Neural cell (in vitro differentiated cells): ENCODE measurements at regions not wholly inside any gene's neighbourhood (a gene's known extent, or its start where the extent isn't known, plus 50 kb on each side); places are given as distances from the start of the nearest gene placed in this dataset.

Experiments
- H2AFZ ChIP-seq: fragments of 200-600, 300-800 bp; sonication (generic), shearing (Covaris generic); 2 replicates; pipeline ENCODE4 v1.6.0; 2014; ENCODE audit warnings: low read depth, mild to moderate bottlenecking, antibody characterized with exemption, low read length, moderate library complexity
- H3F3A ChIP-seq: fragments of 200-600 bp; shearing (Covaris generic); 2 replicates; pipeline ENCODE4 v1.6.1; 2016; ENCODE audit warnings: mild to moderate bottlenecking, moderate library complexity, mixed read lengths, antibody characterized with exemption, low read length; ENCODE audit not compliant: insufficient read depth, poor library complexity, severe bottlenecking
- H3K27ac ChIP-seq: fragments of 200-600, 300-800 bp; sonication (generic), shearing (Covaris generic); 2 replicates; pipeline ENCODE4 v1.5.1; 2014; ENCODE audit warnings: mild to moderate bottlenecking, low read length, moderate library complexity
- H3K27me3 ChIP-seq: fragments of 300-800, 200-600 bp; sonication (generic), shearing (Covaris generic); 2 replicates; pipeline ENCODE4 v1.6.0; 2014; ENCODE audit warnings: mild to moderate bottlenecking, low read depth, low read length, moderate library complexity; ENCODE audit not compliant: insufficient read depth
- H3K36me3 ChIP-seq: fragments of 300-800, 200-600 bp; sonication (generic), shearing (Covaris generic); 2 replicates; pipeline ENCODE4 v1.5.1; 2014; ENCODE audit warnings: mild to moderate bottlenecking, antibody characterized with exemption, low read length, moderate library complexity; ENCODE audit not compliant: insufficient read depth
- H3K4me2 ChIP-seq: fragments of 300-800, 200-600 bp; sonication (generic), shearing (Covaris generic); 2 replicates; pipeline ENCODE4 v1.6.0; 2014; ENCODE audit warnings: mild to moderate bottlenecking, low read length
- H3K4me3 ChIP-seq: fragments of 300-800, 200-600 bp; sonication (generic), shearing (Covaris generic); 2 replicates; pipeline ENCODE4 v1.5.1; 2014; ENCODE audit warnings: mild to moderate bottlenecking, low read length, moderate library complexity
- H3K79me2 ChIP-seq: fragments of 200-600 bp; shearing (Covaris generic); replicated peaks from 2 replicates; pipeline ENCODE4 v1.6.0; 2014; ENCODE audit warnings: mild to moderate bottlenecking, low read length, moderate library complexity; ENCODE audit not compliant: insufficient read depth
- H3K9ac ChIP-seq: fragments of 300-800, 200-600 bp; sonication (generic), shearing (Covaris generic); 2 replicates; pipeline ENCODE4 v1.6.1; 2016; ENCODE audit warnings: mild to moderate bottlenecking, low read length, mixed read lengths
- H3K9me2 ChIP-seq: fragments of 200-600 bp; shearing (Covaris generic); 2 replicates; pipeline ENCODE4 v1.6.1; 2016; ENCODE audit warnings: mild to moderate bottlenecking, low read length, mixed read lengths; ENCODE audit not compliant: insufficient read depth
- H3K9me3 ChIP-seq: fragments of 200-600, 300-800 bp; sonication (generic), shearing (Covaris generic); 2 replicates; pipeline ENCODE4 v1.6.1; 2016; ENCODE audit warnings: mild to moderate bottlenecking, mixed run types, low read length, moderate library complexity, mixed read lengths
- H4K20me1 ChIP-seq: fragments of 200-600 bp; shearing (Covaris generic); 2 replicates; pipeline ENCODE4 v1.6.1; 2016; ENCODE audit warnings: mild to moderate bottlenecking, mixed run types; ENCODE audit not compliant: insufficient read depth
- EP300 ChIP-seq: fragments of 450-650 bp; conservative IDR thresholded peaks from 2 replicates; pipeline ENCODE4 v1.6.1; 2014; ENCODE audit warnings: antibody characterized with exemption, mild to moderate bottlenecking, moderate library complexity; ENCODE audit not compliant: poor library complexity, severe bottlenecking
- EZH2 ChIP-seq: fragments of 200-600, 300-800 bp; shearing (Covaris generic), sonication (generic); IDR thresholded peaks from 2 replicates; pipeline ENCODE4 v1.6.1; 2014; ENCODE audit warnings: antibody characterized with exemption, low read length, borderline replicate concordance, mild to moderate bottlenecking; ENCODE audit not compliant: insufficient read depth, poor library complexity, severe bottlenecking
- MXI1 ChIP-seq: fragments of 450-650 bp; conservative IDR thresholded peaks from 2 replicates; pipeline ENCODE4 v1.6.1; 2014; ENCODE audit warnings: antibody characterized with exemption, mild to moderate bottlenecking; ENCODE audit not compliant: poor library complexity, severe bottlenecking
- POLR2AphosphoS5 ChIP-seq: IDR thresholded peaks from 2 replicates; pipeline ENCODE4 v1.6.1; 2012
- RAD21 ChIP-seq: fragments of 450-650 bp; conservative IDR thresholded peaks from 2 replicates; pipeline ENCODE4 v1.6.1; 2014; ENCODE audit warnings: antibody characterized with exemption, mild to moderate bottlenecking, moderate library complexity
- SMC3 ChIP-seq: fragments of 450-650 bp; conservative IDR thresholded peaks from 2 replicates; pipeline ENCODE4 v1.6.1; 2014; ENCODE audit warnings: antibody characterized with exemption, mild to moderate bottlenecking, moderate library complexity; ENCODE audit not compliant: poor library complexity
- TAF1 ChIP-seq: IDR thresholded peaks from 2 replicates; pipeline ENCODE4 v1.6.1; 2012; ENCODE audit warnings: low read depth
- TF ChIP-seq, protein P1 (sequence below): IDR thresholded peaks from 2 replicates; pipeline ENCODE4 v1.6.1; 2012; ENCODE audit warnings: borderline replicate concordance
- TF ChIP-seq, protein P2 (sequence below): fragments of 450-650 bp; IDR thresholded peaks from 2 replicates; pipeline ENCODE4 v1.5.1; 2014; ENCODE audit warnings: antibody characterized with exemption, mild to moderate bottlenecking, moderate library complexity; ENCODE audit not compliant: poor library complexity, severe bottlenecking

GRCh38 chr6:71220466-71220865 lies 68.1 kb upstream of the OGFRL1 start:
- H3K4me2 ChIP-seq: no peak overlapping the region
- H3F3A ChIP-seq: no peaks in the 10 kb centered on the region
- H3K36me3 ChIP-seq: no peaks in the 10 kb centered on the region
- TF ChIP-seq MXI1: no peak
- TF ChIP-seq POLR2AphosphoS5: no peak
- TF ChIP-seq TAF1: no peak
- TF ChIP-seq SMC3: no peak
- TF ChIP-seq RAD21: no peak
- TF ChIP-seq, protein P1, sequence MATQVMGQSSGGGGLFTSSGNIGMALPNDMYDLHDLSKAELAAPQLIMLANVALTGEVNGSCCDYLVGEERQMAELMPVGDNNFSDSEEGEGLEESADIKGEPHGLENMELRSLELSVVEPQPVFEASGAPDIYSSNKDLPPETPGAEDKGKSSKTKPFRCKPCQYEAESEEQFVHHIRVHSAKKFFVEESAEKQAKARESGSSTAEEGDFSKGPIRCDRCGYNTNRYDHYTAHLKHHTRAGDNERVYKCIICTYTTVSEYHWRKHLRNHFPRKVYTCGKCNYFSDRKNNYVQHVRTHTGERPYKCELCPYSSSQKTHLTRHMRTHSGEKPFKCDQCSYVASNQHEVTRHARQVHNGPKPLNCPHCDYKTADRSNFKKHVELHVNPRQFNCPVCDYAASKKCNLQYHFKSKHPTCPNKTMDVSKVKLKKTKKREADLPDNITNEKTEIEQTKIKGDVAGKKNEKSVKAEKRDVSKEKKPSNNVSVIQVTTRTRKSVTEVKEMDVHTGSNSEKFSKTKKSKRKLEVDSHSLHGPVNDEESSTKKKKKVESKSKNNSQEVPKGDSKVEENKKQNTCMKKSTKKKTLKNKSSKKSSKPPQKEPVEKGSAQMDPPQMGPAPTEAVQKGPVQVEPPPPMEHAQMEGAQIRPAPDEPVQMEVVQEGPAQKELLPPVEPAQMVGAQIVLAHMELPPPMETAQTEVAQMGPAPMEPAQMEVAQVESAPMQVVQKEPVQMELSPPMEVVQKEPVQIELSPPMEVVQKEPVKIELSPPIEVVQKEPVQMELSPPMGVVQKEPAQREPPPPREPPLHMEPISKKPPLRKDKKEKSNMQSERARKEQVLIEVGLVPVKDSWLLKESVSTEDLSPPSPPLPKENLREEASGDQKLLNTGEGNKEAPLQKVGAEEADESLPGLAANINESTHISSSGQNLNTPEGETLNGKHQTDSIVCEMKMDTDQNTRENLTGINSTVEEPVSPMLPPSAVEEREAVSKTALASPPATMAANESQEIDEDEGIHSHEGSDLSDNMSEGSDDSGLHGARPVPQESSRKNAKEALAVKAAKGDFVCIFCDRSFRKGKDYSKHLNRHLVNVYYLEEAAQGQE: no peak
- no peak for TF ChIP-seq EZH2
- no peak for TF ChIP-seq EP300
- TF ChIP-seq, protein P2, sequence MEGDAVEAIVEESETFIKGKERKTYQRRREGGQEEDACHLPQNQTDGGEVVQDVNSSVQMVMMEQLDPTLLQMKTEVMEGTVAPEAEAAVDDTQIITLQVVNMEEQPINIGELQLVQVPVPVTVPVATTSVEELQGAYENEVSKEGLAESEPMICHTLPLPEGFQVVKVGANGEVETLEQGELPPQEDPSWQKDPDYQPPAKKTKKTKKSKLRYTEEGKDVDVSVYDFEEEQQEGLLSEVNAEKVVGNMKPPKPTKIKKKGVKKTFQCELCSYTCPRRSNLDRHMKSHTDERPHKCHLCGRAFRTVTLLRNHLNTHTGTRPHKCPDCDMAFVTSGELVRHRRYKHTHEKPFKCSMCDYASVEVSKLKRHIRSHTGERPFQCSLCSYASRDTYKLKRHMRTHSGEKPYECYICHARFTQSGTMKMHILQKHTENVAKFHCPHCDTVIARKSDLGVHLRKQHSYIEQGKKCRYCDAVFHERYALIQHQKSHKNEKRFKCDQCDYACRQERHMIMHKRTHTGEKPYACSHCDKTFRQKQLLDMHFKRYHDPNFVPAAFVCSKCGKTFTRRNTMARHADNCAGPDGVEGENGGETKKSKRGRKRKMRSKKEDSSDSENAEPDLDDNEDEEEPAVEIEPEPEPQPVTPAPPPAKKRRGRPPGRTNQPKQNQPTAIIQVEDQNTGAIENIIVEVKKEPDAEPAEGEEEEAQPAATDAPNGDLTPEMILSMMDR: no peak
- H3K27me3 ChIP-seq: no peaks in the 10 kb centered on the region
- H4K20me1 ChIP-seq: no peaks in the 10 kb centered on the region
- H2AFZ ChIP-seq: no peak overlapping the region
- H3K9me2 ChIP-seq: no peaks in the 10 kb centered on the region
- no peak overlapping the region for H3K9ac ChIP-seq
- H3K9me3 ChIP-seq: no peaks in the 10 kb centered on the region
- no peaks in the 10 kb centered on the region for H3K79me2 ChIP-seq
- no peak overlapping the region for H3K4me3 ChIP-seq
- no peak overlapping the region for H3K27ac ChIP-seq

GRCh38 chr6:71222671-71223070 lies 65.9 kb upstream of the OGFRL1 start:
- Histone ChIP-seq H3K9me2 (no peaks in the 10 kb centered on the region), H3K9ac (no peak overlapping the region), H2AFZ (no peak overlapping the region)

More at GRCh38 chr6:71222671-71223070, 65.9 kb upstream of the OGFRL1 start:
- TF ChIP-seq RAD21 (no peak), MXI1 (no peak), EP300 (no peak), POLR2AphosphoS5 (no peak), SMC3 (no peak), TAF1 (no peak), EZH2 (no peak)
- TF ChIP-seq, protein P2: no peak
- TF ChIP-seq, protein P1: no peak
- H3K9me3 ChIP-seq: no peaks in the 10 kb centered on the region
- H3K27me3 ChIP-seq: no peaks in the 10 kb centered on the region
- no peak overlapping the region for H3K4me2 ChIP-seq
- H3F3A ChIP-seq: no peaks in the 10 kb centered on the region
- no peaks in the 10 kb centered on the region for H3K36me3 ChIP-seq
- H4K20me1 ChIP-seq: no peaks in the 10 kb centered on the region
- H3K27ac ChIP-seq: no peak overlapping the region
- H3K79me2 ChIP-seq: no peaks in the 10 kb centered on the region
- H3K4me3 ChIP-seq: no peak overlapping the region
